HCT116 (cell line): ENCODE measurements at regions not wholly inside any gene's neighbourhood (a gene's known extent, or its start where the extent isn't known, plus 50 kb on each side); places are given as distances from the start of the nearest gene placed in this dataset.

Source experiments
- ATAC-seq: fragments of 200-7000 bp; cut with Tn5 transposase; 2 replicates; pipeline ENCODE4 v1.9.1; 2020; ENCODE audit warnings: mild to moderate bottlenecking, moderate library complexity
- BruUV-seq: library from RNA; stranded (reverse); fragments of 400-500 nt; replicated peaks from 2 replicates; lab custom pipeline; 2021; lab: Mats Ljungman, UMichigan
- CTCF ChIA-PET: fragments of 300-600 bp; sonication (Branson Sonifier 250); formaldehyde crosslinking; loops from one replicate; lab custom pipeline; 2021; ENCODE audit warnings: antibody characterized with exemption; lab: Charles Lee
- POLR2A ChIA-PET: fragments of 300-600, 350-600 bp; sonication (Branson Sonifier 250); formaldehyde crosslinking; loops from one replicate; lab custom pipeline; 2021; ENCODE audit warnings: antibody characterized with exemption; lab: Charles Lee
- RAD21 ChIA-PET, 2 experiments: fragments of 300-600 bp; sonication (Branson Sonifier 250); formaldehyde crosslinking; loops; one replicate each; lab custom pipeline; 2023; ENCODE audit warnings: low total read pairs in 2 of 2; ENCODE audit not compliant: uncharacterized antibody in 2 of 2, unreplicated experiment in 2 of 2, low non-redundant PET in 1 of 2; lab: Charles Lee
- DNase-seq: peaks from one replicate; pipeline ENCODE4 v3.0.0-alpha.2; 2010; ENCODE audit warnings: low read depth, low spot score
- H2AFZ ChIP-seq: fragments of 200-600 bp; shearing (Covaris generic), sonication (generic); 2 replicates; pipeline ENCODE4 v1.6.1; 2017; ENCODE audit warnings: low read depth, mixed run types, mixed read lengths, antibody characterized with exemption, low read length; ENCODE audit not compliant: poor library complexity, severe bottlenecking
- H3K27ac ChIP-seq: 2 replicates; pipeline ENCODE4 v1.5.1; 2012; ENCODE audit warnings: low read depth, low read length
- H3K27me3 ChIP-seq: fragments of 200-600 bp; sonication (generic); 2 replicates; pipeline ENCODE4 v1.6.1; 2016; ENCODE audit warnings: mixed run types, low read length, mixed read lengths; ENCODE audit not compliant: insufficient read depth
- H3K36me3 ChIP-seq, 2 experiments: fragments of 200-500 bp in 1 of 2; fragments of 200-600 bp in 1 of 2; sonication (Bioruptor generic) in 1 of 2; sonication (generic) in 1 of 2; 2 replicates each; pipeline versions ENCODE4 v1.5.1 to v1.6.1; 2014 to 2016; ENCODE audit warnings: low read length in 2 of 2, inconsistent platforms in 1 of 2, mixed read lengths in 1 of 2, mixed run types in 1 of 2; ENCODE audit not compliant: insufficient read depth in 2 of 2, control insufficient read depth in 1 of 2
- H3K4me1 ChIP-seq, 2 experiments: fragments of 200-600 bp in 1 of 2; sonication (generic) in 1 of 2; 2 replicates each; pipeline versions ENCODE4 v1.5.1 to v1.6.1; 2012 to 2017; ENCODE audit warnings: low read length in 2 of 2, inconsistent platforms in 1 of 2, mild to moderate bottlenecking in 1 of 2, mixed read lengths in 1 of 2, mixed run types in 1 of 2, moderate library complexity in 1 of 2; ENCODE audit not compliant: insufficient read depth in 2 of 2, control insufficient read depth in 1 of 2
- H3K4me2 ChIP-seq: fragments of 200-600 bp; sonication (generic); 2 replicates; pipeline ENCODE4 v1.6.1; 2017; ENCODE audit warnings: mixed run types, low read length, mixed read lengths
- H3K4me3 ChIP-seq, 2 experiments: fragments of 200-600 bp in 1 of 2; sonication (generic) in 1 of 2; replicated peaks in 1 of 2; 2 replicates each; pipeline ENCODE4 v1.5.1; 2011 to 2016; ENCODE audit warnings: low read length in 2 of 2, control low read depth in 1 of 2, low read depth in 1 of 2, mild to moderate bottlenecking in 1 of 2, mixed read lengths in 1 of 2, mixed run types in 1 of 2
- H3K79me2 ChIP-seq: fragments of 200-600 bp; sonication (generic); 2 replicates; pipeline ENCODE4 v1.6.1; 2017; ENCODE audit warnings: mild to moderate bottlenecking, mixed run types, low read length, moderate library complexity, mixed read lengths; ENCODE audit not compliant: insufficient read depth
- H3K9ac ChIP-seq: fragments of 200-600 bp; sonication (generic); 2 replicates; pipeline ENCODE4 v1.6.1; 2016; ENCODE audit warnings: low read length, mixed read lengths
- H3K9me2 ChIP-seq: fragments of 200-600 bp; sonication (generic), shearing (Covaris generic); 2 replicates; pipeline ENCODE4 v1.6.1; 2017; ENCODE audit warnings: mixed run types, mild to moderate bottlenecking, moderate library complexity; ENCODE audit not compliant: insufficient read depth
- H3K9me3 ChIP-seq, 2 experiments: fragments of 200-500 bp in 1 of 2; fragments of 200-600 bp in 1 of 2; sonication (Bioruptor generic) in 1 of 2; sonication (generic) in 1 of 2; 2 replicates each; pipeline ENCODE4 v1.6.1; 2014 to 2017; ENCODE audit warnings: low read length in 2 of 2, mixed read lengths in 2 of 2, inconsistent platforms in 1 of 2, low read depth in 1 of 2, mild to moderate bottlenecking in 1 of 2, mixed run types in 1 of 2, moderate library complexity in 1 of 2; ENCODE audit not compliant: control insufficient read depth in 1 of 2, insufficient read depth in 1 of 2
- H4K20me1 ChIP-seq: fragments of 200-600 bp; sonication (generic), shearing (Covaris generic); 2 replicates; pipeline ENCODE4 v1.6.1; 2017; ENCODE audit warnings: mixed run types, mild to moderate bottlenecking, moderate library complexity; ENCODE audit not compliant: insufficient read depth
- CBX3 ChIP-seq: IDR thresholded peaks from 2 replicates; pipeline ENCODE4 v1.6.1; 2012; ENCODE audit warnings: low read depth
- CEBPB ChIP-seq: IDR thresholded peaks from 2 replicates; pipeline ENCODE4 v1.6.1; 2012; ENCODE audit warnings: low read depth
- CTCF ChIP-seq, 3 experiments: fragments of 200-600 bp in 1 of 3; sonication (generic) in 1 of 3; IDR thresholded peaks in 2 of 3; conservative IDR thresholded peaks in 1 of 3; 2 replicates each; pipeline ENCODE4 v1.5.1; 2012 to 2017; ENCODE audit warnings: low read depth in 2 of 3, low read length in 2 of 3, antibody characterized with exemption in 1 of 3, borderline replicate concordance in 1 of 3, control low read depth in 1 of 3, mild to moderate bottlenecking in 1 of 3, mixed read lengths in 1 of 3, mixed run types in 1 of 3, moderate library complexity in 1 of 3; ENCODE audit not compliant: insufficient read depth in 1 of 3
- EGR1 ChIP-seq: IDR thresholded peaks from 2 replicates; pipeline ENCODE4 v1.6.1; 2012; ENCODE audit warnings: low read depth
- ELF1 ChIP-seq: IDR thresholded peaks from 2 replicates; pipeline ENCODE4 v1.6.1; 2012; ENCODE audit warnings: low read depth, borderline replicate concordance
- EZH2 ChIP-seq: fragments of 200-600 bp; sonication (generic); IDR thresholded peaks from 2 replicates; pipeline ENCODE4 v1.6.1; 2017; ENCODE audit warnings: antibody characterized with exemption, mixed run types
- EZH2phosphoT487 ChIP-seq: fragments of 200-600 bp; IDR thresholded peaks from 2 replicates; pipeline ENCODE4 v1.6.1; 2018; ENCODE audit warnings: antibody characterized with exemption, borderline replicate concordance
- FOSL1 ChIP-seq: IDR thresholded peaks from 2 replicates; pipeline ENCODE4 v1.6.1; 2012; ENCODE audit warnings: low read depth
- JUND ChIP-seq: IDR thresholded peaks from 2 replicates; pipeline ENCODE4 v1.6.1; 2012
- MAX ChIP-seq: IDR thresholded peaks from 2 replicates; pipeline ENCODE4 v1.6.1; 2012
- POLR2AphosphoS5 ChIP-seq: IDR thresholded peaks from 2 replicates; pipeline ENCODE4 v1.6.1; 2011; ENCODE audit warnings: mild to moderate bottlenecking, low read depth, low read length, moderate library complexity
- RAD21 ChIP-seq: IDR thresholded peaks from 2 replicates; pipeline ENCODE4 v1.6.1; 2012; ENCODE audit warnings: low read depth, mild to moderate bottlenecking
- REST ChIP-seq: IDR thresholded peaks from 2 replicates; pipeline ENCODE4 v1.6.1; 2012; ENCODE audit warnings: low read depth
- SIN3A ChIP-seq: IDR thresholded peaks from 2 replicates; pipeline ENCODE4 v1.6.1; 2012; ENCODE audit warnings: low read depth
- SRF ChIP-seq: IDR thresholded peaks from 2 replicates; pipeline ENCODE4 v1.6.1; 2012; ENCODE audit warnings: low read depth
- TCF7L2 ChIP-seq: IDR thresholded peaks from 2 replicates; pipeline ENCODE4 v1.7.0; 2011; ENCODE audit warnings: borderline replicate concordance, inconsistent platforms; ENCODE audit not compliant: insufficient read depth, insufficient read length; ENCODE audit errors: extremely low read depth
- intact Hi-C: fragments of 100-400 bp; cut with micrococcal nuclease; formaldehyde crosslinking; loops from 2 replicates; pipeline ENCODE4 v1.10.0; 2022

GRCh38 chr4:137825505-137825904 is 293.2 kb upstream of the PCDH18 start:
- Histone ChIP-seq H3K4me3 (no peak overlapping the region), H3K79me2 (no peaks in the 10 kb centered on the region), H2AFZ (no peak overlapping the region), H3K36me3 (no peaks in the 10 kb centered on the region), H4K20me1 (no peaks in the 10 kb centered on the region), H3K9me2 (no peaks in the 10 kb centered on the region), H3K9ac (no peak overlapping the region), H3K27me3 (no peaks in the 10 kb centered on the region), H3K4me2 (no peak overlapping the region), H3K27ac (no peak overlapping the region), H3K4me1 (no peaks in the 10 kb centered on the region), H3K9me3 (no peaks in the 10 kb centered on the region)
- DNase-seq (no peak), ATAC-seq (no peak)
- ChIA-PET RAD21 (no interaction called here), POLR2A (no interaction called here), CTCF (no interaction called here)
- BruUV-seq, result no TSS peak
- intact Hi-C loops, result no loop called here
- TF ChIP-seq ELF1 (no peak), SRF (no peak), CEBPB (no peak), EZH2phosphoT487 (no peak), CBX3 (no peak), FOSL1 (no peak), RAD21 (no peak), MAX (no peak), REST (no peak), POLR2AphosphoS5 (no peak), EZH2 (no peak), JUND (no peak), EGR1 (no peak), CTCF (IDR thresholded peaks at IDR 0.05 in 2 of 3, conservative IDR thresholded peaks at IDR 0.05 in 1 of 3; ENCODE audit: borderline replicate concordance in 1 of 3, insufficient read depth in 1 of 3, low read depth in 2 of 3, low read length in 2 of 3) (no peak), SIN3A (no peak), TCF7L2 (no peak)
